Activated T-helper 2 cell treated with anti-CD3 and anti-CD28 coated beads, Interferon-gamma antibody, Interleukin-2, Interleukin-4, amounts not matched to agents 10 μg/mL and 5 μg/mL and 100 μg/mL, durations not matched to agents 14 hours and 24 hours and 36 hours (primary cell): ENCODE measurements at regions not wholly inside any gene's neighbourhood (a gene's known extent, or its start where the extent isn't known, plus 50 kb on each side); places are given as distances from the start of the nearest gene placed in this dataset.

Experiments
- DNase-seq: peaks from one replicate; pipeline ENCODE4 v3.0.0; 2021; ENCODE audit warnings: low spot score
- H3K27ac Mint-ChIP-seq: one replicate; pipeline ENCODE4 v1.8.0; 2021; ENCODE audit warnings: mixed read lengths
- H3K27me3 Mint-ChIP-seq: one replicate; pipeline ENCODE4 v1.8.0; 2021; ENCODE audit warnings: low read depth, mixed read lengths
- H3K36me3 Mint-ChIP-seq: one replicate; pipeline ENCODE4 v1.8.0; 2021; ENCODE audit warnings: low read depth, mixed read lengths
- H3K4me1 Mint-ChIP-seq: one replicate; pipeline ENCODE4 v1.8.0; 2021; ENCODE audit warnings: low read depth, mixed read lengths
- H3K4me3 Mint-ChIP-seq: one replicate; pipeline ENCODE4 v1.8.0; 2021; ENCODE audit warnings: low read depth, mild to moderate bottlenecking, moderate library complexity, mixed read lengths
- H3K9me3 Mint-ChIP-seq: one replicate; pipeline ENCODE4 v1.8.0; 2021; ENCODE audit warnings: mixed read lengths
- intact Hi-C: fragments of 100-400 bp; cut with micrococcal nuclease; formaldehyde crosslinking; loops from one replicate; pipeline ENCODE4 v1.15.1; 2023

DNA sequence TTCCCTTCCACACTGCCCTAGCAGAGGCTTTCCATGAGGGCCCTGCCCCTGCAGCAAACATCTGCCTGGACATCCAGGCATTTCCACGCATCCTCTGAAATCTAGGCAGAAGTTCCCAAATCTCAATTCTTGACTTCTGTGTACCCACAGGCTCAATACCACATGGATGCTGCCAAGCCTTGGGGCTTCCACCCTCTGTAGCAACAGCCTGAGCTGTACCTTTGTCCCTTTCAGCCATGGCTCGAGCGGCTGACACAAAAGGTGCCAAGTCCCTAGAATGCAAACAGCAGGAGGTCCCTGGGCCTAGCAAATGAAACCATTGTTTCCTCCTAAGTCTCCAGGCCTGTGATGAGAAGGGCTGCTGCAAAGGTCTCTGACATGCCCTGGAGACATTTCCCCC is 744.5 kb upstream of the LINC00305 start:
- no peaks in the 10 kb centered on the region for H3K4me1 Mint-ChIP-seq
- no peaks in the 10 kb centered on the region for H3K36me3 Mint-ChIP-seq
- H3K4me3 Mint-ChIP-seq: no peak overlapping the region
- intact Hi-C loops: no loop called here
- no peak overlapping the region for H3K27ac Mint-ChIP-seq
- peaks cover 46% of the 10 kb centered on the region for H3K9me3 Mint-ChIP-seq
- no peaks in the 10 kb centered on the region for H3K27me3 Mint-ChIP-seq
- no peak for DNase-seq

DNA sequence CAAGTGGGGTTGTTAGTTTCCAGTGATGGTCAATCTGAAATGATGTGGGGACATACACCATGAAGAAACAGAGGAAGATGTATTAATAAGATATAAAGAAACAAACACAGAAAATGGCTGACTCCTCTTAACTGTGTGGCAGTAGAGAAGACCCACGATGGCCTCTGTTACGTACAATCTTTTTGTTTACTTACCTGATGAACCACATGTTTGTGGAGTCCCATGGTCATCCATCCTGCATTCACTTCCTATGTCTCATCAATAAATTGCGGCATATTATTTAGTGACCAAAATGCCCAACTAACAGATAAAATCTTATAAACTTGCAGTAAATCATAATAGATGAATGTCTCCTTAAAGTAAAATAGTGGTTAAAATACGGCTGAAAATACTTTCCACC is 740.1 kb upstream of the LINC00305 start:
- Mint-ChIP-seq H3K27me3 (no peaks in the 10 kb centered on the region), H3K36me3 (no peaks in the 10 kb centered on the region), H3K4me1 (no peaks in the 10 kb centered on the region), H3K4me3 (no peak overlapping the region), H3K9me3 (peaks cover 31% of the 10 kb centered on the region), H3K27ac (no peak overlapping the region)
- intact Hi-C loops: no loop called here
- DNase-seq: no peak

DNA sequence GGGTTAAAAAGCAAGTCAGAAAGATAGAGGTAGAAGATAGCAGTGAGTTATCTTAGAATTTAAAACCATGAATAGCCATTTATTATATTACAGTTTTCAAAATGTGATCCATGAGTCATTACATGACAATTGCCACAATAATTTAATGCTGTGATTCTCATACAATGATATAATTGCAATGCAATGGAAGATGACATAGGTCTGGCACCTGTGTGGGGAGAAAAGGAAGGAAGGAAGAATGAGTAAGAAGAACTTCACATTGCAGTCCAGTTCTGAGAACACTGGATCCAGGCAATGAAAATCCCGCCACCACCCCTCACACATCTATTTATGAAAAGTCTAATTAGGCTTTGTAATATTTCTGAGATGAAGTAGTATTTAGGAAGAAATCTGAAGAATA is 738.1 kb upstream of the LINC00305 start:
- H3K4me1 Mint-ChIP-seq: no peaks in the 10 kb centered on the region
- intact Hi-C loops: no loop called here
- no peak overlapping the region for H3K27ac Mint-ChIP-seq
- H3K4me3 Mint-ChIP-seq: no peak overlapping the region
- no peaks in the 10 kb centered on the region for H3K27me3 Mint-ChIP-seq
- no peaks in the 10 kb centered on the region for H3K36me3 Mint-ChIP-seq
- peaks cover 35% of the 10 kb centered on the region for H3K9me3 Mint-ChIP-seq
- no peak for DNase-seq

DNA sequence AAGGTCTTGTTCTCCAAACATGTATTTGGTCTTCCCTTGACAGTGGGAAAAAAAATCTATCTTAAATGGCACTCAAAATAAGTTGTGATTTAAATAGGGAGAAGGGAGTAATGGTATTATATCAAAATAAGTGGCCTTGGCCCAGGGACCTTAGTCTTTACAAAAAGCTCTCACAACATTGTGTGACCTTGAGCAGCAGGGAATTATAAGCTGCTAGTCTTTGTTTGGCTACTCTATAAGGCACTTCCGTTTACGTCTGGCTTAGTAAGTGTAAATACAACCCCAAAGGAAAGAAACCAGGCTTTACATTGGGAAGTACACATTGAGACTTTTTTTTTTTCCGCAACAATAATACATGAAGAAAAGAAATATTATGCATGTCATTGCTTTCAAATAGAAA is 734.0 kb upstream of the LINC00305 start:
- no peak for DNase-seq
- H3K27ac Mint-ChIP-seq: no peak overlapping the region
- intact Hi-C loops: no loop called here

DNA sequence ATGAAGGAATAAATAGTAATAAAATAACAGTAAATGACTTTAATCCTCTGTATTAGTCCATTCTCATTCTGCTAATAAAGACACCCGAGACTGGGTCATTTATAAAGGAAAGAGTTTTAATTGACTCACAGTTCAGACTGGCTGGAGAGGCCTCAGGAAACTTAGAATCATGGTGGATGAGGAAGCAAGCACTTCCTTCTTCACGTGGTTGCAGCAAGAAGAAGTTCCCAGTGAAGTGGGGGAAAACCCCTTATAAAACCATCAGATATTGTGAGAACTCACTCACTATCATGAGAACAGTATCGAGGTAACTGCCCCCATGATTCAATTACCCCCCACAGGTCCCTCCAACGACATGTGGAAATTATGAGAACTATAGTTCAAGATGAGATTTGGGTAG is 727.9 kb upstream of the LINC00305 start:
- no peaks in the 10 kb centered on the region for H3K4me1 Mint-ChIP-seq
- H3K27me3 Mint-ChIP-seq: no peaks in the 10 kb centered on the region
- H3K36me3 Mint-ChIP-seq: no peaks in the 10 kb centered on the region
- intact Hi-C loops: no loop called here
- peaks cover 21% of the 10 kb centered on the region for H3K9me3 Mint-ChIP-seq
- no peak for DNase-seq
- no peak overlapping the region for H3K4me3 Mint-ChIP-seq
- H3K27ac Mint-ChIP-seq: no peak overlapping the region

More for the DNA sequence above, 734.0 kb upstream of the LINC00305 start:
- peaks cover 15% of the 10 kb centered on the region for H3K9me3 Mint-ChIP-seq
- no peaks in the 10 kb centered on the region for H3K36me3 Mint-ChIP-seq
- H3K4me1 Mint-ChIP-seq: no peaks in the 10 kb centered on the region
- no peaks in the 10 kb centered on the region for H3K27me3 Mint-ChIP-seq
- H3K4me3 Mint-ChIP-seq: no peak overlapping the region

DNA sequence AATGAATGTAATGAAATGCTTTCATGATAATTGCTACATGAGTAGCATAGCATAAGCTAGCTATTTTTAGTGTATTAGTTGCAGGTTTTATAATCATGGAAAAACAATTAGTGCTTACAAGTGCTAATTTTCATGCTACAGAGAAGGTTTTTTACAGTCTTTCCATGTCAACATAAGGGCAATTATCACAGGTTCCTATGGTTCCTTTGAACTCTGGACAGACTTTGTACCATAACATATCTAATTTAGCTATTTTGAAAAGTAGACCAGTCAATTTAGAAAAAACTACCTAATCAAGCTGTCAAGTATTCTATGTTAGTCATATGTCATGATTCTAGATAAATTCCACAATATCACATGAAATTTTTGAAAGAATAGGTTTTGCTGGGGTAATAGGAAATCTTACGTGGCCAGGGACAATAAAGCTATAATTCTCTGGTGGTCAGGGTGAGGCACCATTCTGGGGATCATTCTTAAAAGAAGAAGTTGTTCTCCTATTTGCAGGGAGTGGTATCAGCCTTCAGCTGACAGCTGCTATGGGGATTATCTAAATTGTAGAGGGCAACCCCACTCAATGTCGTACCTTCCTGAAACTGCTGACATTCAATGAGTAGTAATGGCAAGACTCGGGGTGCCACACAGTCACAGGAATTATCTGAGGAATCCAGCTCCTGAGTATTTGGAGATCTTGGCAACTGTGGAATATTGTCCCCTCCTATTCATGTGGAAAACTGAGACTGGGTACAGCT is 724.0 kb upstream of the LINC00305 start:
- Mint-ChIP-seq H3K9me3 (peaks cover 43% of the 10 kb centered on the region), H3K27me3 (no peaks in the 10 kb centered on the region), H3K4me3 (no peak overlapping the region), H3K4me1 (no peaks in the 10 kb centered on the region), H3K36me3 (no peaks in the 10 kb centered on the region), H3K27ac (no peak overlapping the region)
- no peak for DNase-seq
- intact Hi-C loops: no loop called here

DNA sequence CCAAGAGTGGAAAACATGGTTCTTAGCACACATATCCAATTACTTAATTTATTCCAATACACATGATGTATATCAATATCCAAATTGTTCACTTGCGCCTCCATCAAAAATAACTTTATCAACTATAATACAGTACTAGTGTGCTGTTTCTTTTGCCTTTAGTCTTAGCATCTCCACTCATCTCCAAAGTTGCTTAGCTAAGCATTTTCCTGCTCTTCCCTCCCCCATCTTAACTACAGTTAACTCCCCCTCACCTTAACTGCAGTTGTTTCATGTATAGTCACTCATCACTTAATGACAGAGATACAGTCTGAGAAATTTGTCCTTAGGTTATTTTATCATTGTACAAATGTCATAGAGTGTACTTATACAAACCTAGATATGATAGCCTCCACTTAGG is 705.2 kb upstream of the LINC00305 start:
- Mint-ChIP-seq H3K4me1 (no peaks in the 10 kb centered on the region), H3K36me3 (no peaks in the 10 kb centered on the region), H3K27me3 (no peaks in the 10 kb centered on the region), H3K4me3 (no peak overlapping the region), H3K27ac (no peak overlapping the region), H3K9me3 (peaks cover 46% of the 10 kb centered on the region)
- no peak for DNase-seq
- intact Hi-C loops: no loop called here

DNA sequence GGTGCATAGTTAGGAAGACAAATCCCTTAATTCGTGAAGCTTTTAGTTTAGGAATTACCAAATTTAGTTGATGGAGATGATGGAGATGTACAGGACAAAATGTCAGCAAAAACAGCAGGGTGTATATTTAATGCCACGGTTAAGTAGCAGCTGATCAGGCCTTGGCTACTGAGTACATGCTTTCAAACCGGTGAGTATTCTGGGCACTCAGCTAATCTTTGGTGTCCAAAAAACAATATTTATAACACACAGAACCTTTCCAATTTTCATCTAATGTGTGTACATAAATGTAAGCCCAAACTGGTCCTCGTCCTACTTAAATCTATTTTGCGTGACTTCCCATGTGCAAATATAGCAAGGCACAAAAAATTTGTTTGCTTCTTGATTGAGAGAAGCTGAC is 703.4 kb upstream of the LINC00305 start:
- Mint-ChIP-seq H3K4me1 (no peaks in the 10 kb centered on the region), H3K9me3 (peaks cover 41% of the 10 kb centered on the region), H3K4me3 (no peak overlapping the region), H3K27ac (no peak overlapping the region), H3K36me3 (no peaks in the 10 kb centered on the region), H3K27me3 (no peaks in the 10 kb centered on the region)
- intact Hi-C loops: no loop called here
- DNase-seq: no peak

DNA sequence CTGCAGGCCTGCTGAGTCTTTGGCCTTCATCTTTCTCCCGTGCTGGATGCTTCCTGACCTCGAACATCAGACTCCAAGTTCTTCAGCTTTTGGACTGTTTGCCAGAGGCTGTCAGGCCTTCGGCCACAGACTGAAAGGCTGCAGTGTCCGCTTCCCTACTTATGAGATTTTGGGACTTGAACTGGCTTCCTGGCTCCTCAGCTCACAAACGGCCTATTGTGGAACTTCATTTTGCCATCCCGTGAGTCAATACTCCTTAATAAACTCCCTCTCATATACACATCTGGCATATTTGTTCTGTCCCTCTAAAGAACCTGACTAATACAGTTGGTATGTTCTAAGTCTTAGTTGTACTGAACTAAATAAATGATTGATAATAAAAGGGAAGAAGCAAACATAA is 702.8 kb upstream of the LINC00305 start:
- no peaks in the 10 kb centered on the region for H3K36me3 Mint-ChIP-seq
- H3K4me1 Mint-ChIP-seq: no peaks in the 10 kb centered on the region
- H3K9me3 Mint-ChIP-seq: peaks cover 46% of the 10 kb centered on the region
- H3K27me3 Mint-ChIP-seq: no peaks in the 10 kb centered on the region
- intact Hi-C loops: no loop called here
- DNase-seq: no peak
- H3K27ac Mint-ChIP-seq: no peak overlapping the region
- H3K4me3 Mint-ChIP-seq: no peak overlapping the region

DNA sequence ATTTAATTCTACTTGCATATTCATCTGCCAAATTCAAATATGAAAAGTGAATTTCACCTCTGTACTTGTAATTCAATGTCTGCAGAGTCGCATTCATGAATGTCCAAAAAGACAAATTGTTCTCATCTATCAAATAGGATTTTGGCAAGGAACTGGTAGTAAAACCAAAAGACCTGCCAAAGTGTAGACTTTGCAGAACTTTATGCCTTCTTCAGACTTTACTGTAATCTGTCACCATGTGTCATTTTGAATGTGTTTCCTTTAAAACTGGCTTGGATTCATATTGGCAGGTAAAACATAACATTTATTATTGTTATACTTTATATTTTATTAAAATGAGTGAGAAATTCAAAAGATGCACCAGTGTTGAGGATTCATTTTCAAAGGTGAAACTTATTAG is 701.9 kb upstream of the LINC00305 start:
- Mint-ChIP-seq H3K4me1 (no peaks in the 10 kb centered on the region), H3K36me3 (no peaks in the 10 kb centered on the region), H3K27me3 (no peaks in the 10 kb centered on the region), H3K9me3 (peaks cover 55% of the 10 kb centered on the region), H3K27ac (no peak overlapping the region), H3K4me3 (no peak overlapping the region)
- DNase-seq: no peak
- intact Hi-C loops: no loop called here

DNA sequence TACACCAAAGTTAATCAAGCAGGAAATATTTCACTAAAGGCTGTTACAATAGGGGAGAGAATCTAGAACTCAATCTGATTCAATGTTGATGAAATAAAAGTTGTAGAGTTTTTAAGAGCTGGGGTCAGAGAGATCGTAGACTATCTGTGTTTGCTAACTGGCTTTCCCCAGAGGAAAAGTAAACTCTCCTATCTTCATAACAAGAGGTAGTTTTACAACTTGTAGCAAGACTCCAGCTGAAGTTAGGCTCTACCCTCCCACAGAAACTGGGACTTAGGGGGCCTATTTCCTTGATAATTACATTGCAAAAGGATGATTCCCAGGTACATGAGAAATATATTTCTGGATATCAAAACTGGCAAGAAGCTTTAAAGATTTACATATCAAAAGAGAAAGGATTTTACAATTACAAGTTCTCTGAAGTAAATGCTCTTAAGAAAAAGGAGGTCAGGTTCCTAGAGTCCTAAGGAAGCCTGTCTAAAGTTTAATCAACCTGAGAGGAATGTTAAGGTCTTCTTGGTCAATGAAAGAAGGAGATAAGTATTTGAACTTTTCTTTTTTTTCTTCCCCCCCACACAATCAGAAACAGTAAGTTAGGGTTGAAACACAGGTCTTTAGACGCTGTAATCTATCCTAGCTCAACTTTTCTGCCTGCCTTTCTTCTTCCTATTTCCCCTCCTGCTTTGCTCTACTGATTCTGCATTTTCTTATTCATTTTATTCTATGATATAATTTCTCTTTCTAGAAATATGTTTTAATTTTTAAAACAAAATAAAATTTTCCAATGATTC is 692.2 kb upstream of the LINC00305 start:
- no peak for DNase-seq
- intact Hi-C loops: no loop called here
- Mint-ChIP-seq H3K27me3 (no peaks in the 10 kb centered on the region), H3K4me1 (no peaks in the 10 kb centered on the region), H3K27ac (no peak overlapping the region), H3K4me3 (no peak overlapping the region), H3K36me3 (no peaks in the 10 kb centered on the region), H3K9me3 (peaks cover 10% of the 10 kb centered on the region)

DNA sequence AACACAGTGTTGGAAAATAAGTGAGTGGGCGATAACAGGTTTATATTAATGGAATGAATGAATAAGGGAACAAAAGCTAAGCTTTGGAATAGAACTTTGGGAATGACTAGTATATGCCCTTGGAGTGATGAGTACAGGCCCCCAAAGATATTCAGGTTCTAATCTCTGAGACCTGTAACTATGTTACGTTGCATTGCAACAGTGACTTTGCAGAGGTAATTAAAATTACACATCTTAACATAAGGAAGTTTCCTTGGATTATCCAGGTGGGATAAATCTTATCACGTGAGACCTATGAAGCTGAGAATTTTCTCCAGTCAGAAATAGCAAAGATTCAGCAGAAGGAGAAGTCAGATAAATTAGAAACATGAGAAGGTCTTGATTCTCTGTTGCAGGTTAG is 661.5 kb upstream of the LINC00305 start:
- H3K4me3 Mint-ChIP-seq: no peak overlapping the region
- intact Hi-C loops: no loop called here
- no peaks in the 10 kb centered on the region for H3K36me3 Mint-ChIP-seq
- H3K27me3 Mint-ChIP-seq: no peaks in the 10 kb centered on the region
- peaks cover 36% of the 10 kb centered on the region for H3K9me3 Mint-ChIP-seq
- DNase-seq: no peak
- no peak overlapping the region for H3K27ac Mint-ChIP-seq
- H3K4me1 Mint-ChIP-seq: no peaks in the 10 kb centered on the region

DNA sequence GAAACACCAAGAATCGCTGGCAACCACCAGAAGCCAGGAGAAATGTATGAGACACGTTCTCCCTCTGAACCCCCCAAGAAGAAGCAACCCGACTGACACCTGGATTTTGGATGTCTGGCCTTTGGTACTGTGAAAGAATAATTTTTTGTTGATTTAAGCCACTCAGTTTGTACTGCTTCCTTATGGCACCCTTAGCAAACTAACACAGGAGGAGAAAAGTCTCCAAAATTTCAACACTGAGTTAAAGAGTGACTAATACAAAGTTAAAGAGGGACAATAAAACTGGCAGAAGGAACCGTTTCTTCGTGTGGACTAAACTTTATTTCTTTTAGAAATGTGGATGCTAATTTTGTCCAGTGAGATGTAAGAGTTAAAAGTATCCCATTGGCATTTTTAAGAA is 660.9 kb upstream of the LINC00305 start:
- no peaks in the 10 kb centered on the region for H3K36me3 Mint-ChIP-seq
- H3K4me3 Mint-ChIP-seq: no peak overlapping the region
- DNase-seq: no peak
- H3K9me3 Mint-ChIP-seq: peaks cover 31% of the 10 kb centered on the region
- H3K4me1 Mint-ChIP-seq: no peaks in the 10 kb centered on the region
- H3K27ac Mint-ChIP-seq: no peak overlapping the region
- intact Hi-C loops: no loop called here
- H3K27me3 Mint-ChIP-seq: no peaks in the 10 kb centered on the region
